HEK293 (cell line): ENCODE measurements at regions not wholly inside any gene's neighbourhood (a gene's known extent, or its start where the extent isn't known, plus 50 kb on each side); places are given as distances from the start of the nearest gene placed in this dataset.

ENCODE experiments used
- BCL6B ChIP-seq: fragments of 450-650 bp; formaldehyde crosslinking; IDR thresholded peaks from 2 replicates; pipeline ENCODE4 v1.5.1; 2017; ENCODE audit warnings: missing biosample characterization, missing genetic modification characterization
- ZNF629 ChIP-seq: fragments of 450-650 bp; formaldehyde crosslinking; IDR thresholded peaks from 2 replicates; pipeline ENCODE4 v1.5.1; 2017; ENCODE audit warnings: missing biosample characterization, missing genetic modification characterization

GRCh38 chr5:87729781-87730180 is 317.1 kb upstream of the CCNH start:
- TF ChIP-seq BCL6B (tag by site-specific recombination), result no peak
- TF ChIP-seq ZNF629, result no peak
